K562 (cell line): ENCODE measurements at regions not wholly inside any gene's neighbourhood (a gene's known extent, or its start where the extent isn't known, plus 50 kb on each side); places are given as distances from the start of the nearest gene placed in this dataset.

ENCODE experiments used
- ATAC-seq: fragments of 200-7000 bp; cut with Tn5 transposase; 3 replicates; pipeline ENCODE4 v1.9.1; 2020; ENCODE audit warnings: moderate library complexity
- BruUV-seq: library from RNA; stranded (reverse); fragments of 400-500 nt; replicated peaks from 2 replicates; lab custom pipeline; 2021; lab: Mats Ljungman, UMichigan
- CTCF ChIA-PET: fragments of 300-600 bp; formaldehyde crosslinking; extraction: SDS; loops from one replicate; lab custom pipeline; 2021; ENCODE audit warnings: low intra/inter-chr PET ratio; lab: Yijun Ruan, JAX
- POLR2A ChIA-PET: fragments of 300-600, 350-650 bp; sonication (Branson Sonifier 250); formaldehyde crosslinking; extraction: SDS; loops from one replicate; lab custom pipeline; 2021; ENCODE audit warnings: antibody characterized with exemption, inconsistent platforms; lab: Yijun Ruan, JAX
- DNase-seq, 4 experiments: peaks; one replicate each; pipeline versions ENCODE4 v3.0.0 to v3.0.0-alpha.2; 2011 to 2018; ENCODE audit warnings: low spot score in 3 of 4, mixed read lengths in 3 of 4; ENCODE audit errors: extremely low read depth in 1 of 4
- FAIRE-seq: peaks from 2 replicates; lab custom pipeline; 2011; peaks lifted over from hg19 to GRCh38; lab: Jason Lieb, UNC
- H2AFZ ChIP-seq: 2 replicates; pipeline ENCODE4 v1.6.0; 2011; ENCODE audit warnings: low read depth, low read length, control low read depth, inconsistent platforms
- H3K27ac ChIP-seq: fragments of 200-600 bp; 3 replicates; pipeline ENCODE4 v1.8.0; 2011; ENCODE audit warnings: low read depth, mild to moderate bottlenecking, control low read depth, inconsistent platforms, low read length, moderate library complexity, mixed read lengths; ENCODE audit errors: extremely low read depth
- H3K27me3 ChIP-seq, 2 experiments: fragments of 300-600 bp in 1 of 2; 2 replicates in 1 of 2; 3 replicates in 1 of 2; pipeline versions ENCODE4 v1.6.0 to v1.8.0; 2011; ENCODE audit warnings: inconsistent platforms in 2 of 2, low read length in 2 of 2, mild to moderate bottlenecking in 1 of 2, mixed read lengths in 1 of 2, moderate library complexity in 1 of 2; ENCODE audit not compliant: control insufficient read depth in 2 of 2, insufficient read depth in 2 of 2
- H3K36me3 ChIP-seq: fragments of 300-600 bp; 3 replicates; pipeline ENCODE4 v1.8.0; 2011; ENCODE audit warnings: mild to moderate bottlenecking, low read length, inconsistent platforms; ENCODE audit not compliant: control insufficient read depth, insufficient read depth
- H3K4me1 ChIP-seq, 2 experiments: fragments of 200-600 bp in 1 of 2; replicated peaks in 1 of 2; 2 replicates in 1 of 2; 3 replicates in 1 of 2; pipeline versions ENCODE4 v1.5.1 to v1.8.0; 2011; ENCODE audit warnings: inconsistent platforms in 2 of 2, low read length in 2 of 2, mild to moderate bottlenecking in 1 of 2, mixed read lengths in 1 of 2, moderate library complexity in 1 of 2; ENCODE audit not compliant: control insufficient read depth in 2 of 2, insufficient read depth in 2 of 2
- H3K4me2 ChIP-seq: 2 replicates; pipeline ENCODE4 v1.6.1; 2011; ENCODE audit warnings: low read length, control low read depth, inconsistent platforms, mixed read lengths; ENCODE audit not compliant: insufficient read depth
- H3K4me3 ChIP-seq: fragments of 200-600 bp; sonication (generic), shearing (Covaris generic); 2 replicates; pipeline ENCODE4 v1.5.1; 2016; ENCODE audit warnings: control low read depth, inconsistent platforms
- H3K79me2 ChIP-seq: fragments of 200-600 bp; 3 replicates; pipeline ENCODE4 v1.8.0; 2011; ENCODE audit warnings: low read length, inconsistent platforms; ENCODE audit not compliant: control insufficient read depth, insufficient read depth
- H3K9ac ChIP-seq, 2 experiments: 2 replicates each; pipeline versions ENCODE4 v1.6.0 to v1.6.1; 2011; ENCODE audit warnings: low read depth in 2 of 2, low read length in 2 of 2, control low read depth in 1 of 2, inconsistent platforms in 1 of 2, mild to moderate bottlenecking in 1 of 2, mixed read lengths in 1 of 2; ENCODE audit not compliant: insufficient read depth in 1 of 2
- H3K9me1 ChIP-seq: one replicate; pipeline ENCODE4 v1.6.0; 2011; ENCODE audit warnings: inconsistent platforms, mild to moderate bottlenecking, low read length, moderate library complexity; ENCODE audit not compliant: control insufficient read depth, insufficient read depth
- H3K9me3 ChIP-seq: replicated peaks from 2 replicates; pipeline ENCODE4 v1.5.1; 2011; ENCODE audit warnings: low read depth, low read length, inconsistent platforms; ENCODE audit not compliant: control insufficient read depth, insufficient read depth
- H4K20me1 ChIP-seq: replicated peaks from 2 replicates; pipeline ENCODE4 v1.6.1; 2011; ENCODE audit warnings: low read length, inconsistent platforms, mixed read lengths; ENCODE audit not compliant: control insufficient read depth, insufficient read depth
- CEBPZ ChIP-seq: fragments of 150-350 bp; IDR thresholded peaks from 2 replicates; pipeline ENCODE4 v1.6.1; 2014; ENCODE audit warnings: low read depth, mild to moderate bottlenecking, low read length, borderline replicate concordance
- WGBS: fragments of 100-300 bp; shearing (Covaris generic); methylation state at CpG from one replicate; pipeline ENCODE4 v1.1.6; 2016; ENCODE audit warnings: low coverage, mixed read lengths; ENCODE audit not compliant: insufficient coverage; ENCODE audit errors: missing lambda C conversion rate; 5-methylcytosine and 5-hydroxymethylcytosine counted together
- in situ Hi-C: fragments of 300-500 bp; cut with MboI; formaldehyde crosslinking; loops from 4 replicates; pipeline ENCODE4 v1.15.0; 2018; ENCODE audit warnings: inconsistent platforms, mixed read lengths
- intact Hi-C: fragments of 100-400 bp; cut with micrococcal nuclease; formaldehyde crosslinking; loops from 2 replicates; pipeline ENCODE4 v1.14.2; 2022

GRCh38 chr21:23480591-23481270 is 2126.6 kb downstream of the MRPL39 start:
- Histone ChIP-seq H3K4me1 (no peaks in the 10 kb centered on the region), H3K79me2 (no peaks in the 10 kb centered on the region), H3K4me3 (no peak overlapping the region), H4K20me1 (no peaks in the 10 kb centered on the region), H3K27ac (no peak overlapping the region), H3K36me3 (no peaks in the 10 kb centered on the region), H3K4me2 (no peak overlapping the region), H3K27me3 (no peaks in the 10 kb centered on the region), H2AFZ (no peak overlapping the region), H3K9me1 (no peaks in the 10 kb centered on the region), H3K9ac (no peak overlapping the region), H3K9me3 (no peaks in the 10 kb centered on the region)
- in situ Hi-C loops (no loop called here), intact Hi-C loops (no loop called here)
- no TSS peak for BruUV-seq
- no peak for FAIRE-seq
- CTCF ChIA-PET, result no interaction called here
- POLR2A ChIA-PET, result interaction anchor here (0.6 kb wide), 1 partner anchor 1715 kb away, joined by 3 read pairs; no protein-coding TSS in a partner anchor
- DNase-seq, result no peak
- no peak for ATAC-seq
- 4% methylated on average over 1 of the region's 1 CpG for WGBS
- no peak for TF ChIP-seq CEBPZ
